ENCODE measurements at regions not wholly inside any gene's neighbourhood (a gene's known extent, or its start where the extent isn't known, plus 50 kb on each side); places are given as distances from the start of the nearest gene placed in this dataset.

GRCh38 chr3:55405436-55405835, 81.7 kb downstream of the WNT5A start:
- Mint-ChIP-seq H3K27ac (no peak overlapping the region), H3K4me1 (no peaks in the 10 kb centered on the region), H3K4me3 (no peak overlapping the region), H3K36me3 (no peaks in the 10 kb centered on the region), H3K27me3 (ENCODE audit: low read depth) (no peaks in the 10 kb centered on the region), H3K9me3 (no peaks in the 10 kb centered on the region)
- ATAC-seq = peak; percentile 96
- ChIA-PET CTCF (interaction anchor here (0.6 to 1.8 kb wide), 26 partner anchors 9 to 977 kb away, joined by 3 to 11 read pairs (median 3); no protein-coding TSS in a partner anchor), POLR2A (no interaction called here)
- DNase-seq (ENCODE audit: low spot score) = peak; percentile 80
- TF ChIP-seq CTCF (IDR thresholded peaks at IDR 0.05) = peak; percentile 69
- TF ChIP-seq EMX1 (CRISPR knock-in tag; IDR thresholded peaks at IDR 0.05) = no peak

GRCh38 chr3:55402886-55403609, 84.1 kb downstream of the WNT5A start:
- POLR2A ChIA-PET = no interaction called here
- no peaks in the 10 kb centered on the region for H3K4me1 Mint-ChIP-seq
- no peak for TF ChIP-seq ZNF671 (CRISPR knock-in tag; IDR thresholded peaks at IDR 0.05)
- no peak for TF ChIP-seq TP53 (CRISPR knock-in tag; IDR thresholded peaks at IDR 0.05)
- no peak for TF ChIP-seq SOX15 (CRISPR knock-in tag; IDR thresholded peaks at IDR 0.05)
- TF ChIP-seq E2F5 (CRISPR knock-in tag; IDR thresholded peaks at IDR 0.05) = no peak
- 0 out of 2 replicates have a peak, but pooled peaks have one; percentile 17 for TF ChIP-seq GABPB1 (CRISPR knock-in tag; IDR thresholded peaks at IDR 0.05)
- no peak for TF ChIP-seq PRDM15 (CRISPR knock-in tag; IDR thresholded peaks at IDR 0.05)
- no peak overlapping the region for H3K4me3 Mint-ChIP-seq
- no peak for ATAC-seq
- CTCF ChIA-PET = no interaction called here
- H3K27ac Mint-ChIP-seq = no peak overlapping the region
- peaks cover 4% of the 10 kb centered on the region for H3K9me3 Mint-ChIP-seq
- H3K36me3 Mint-ChIP-seq = no peaks in the 10 kb centered on the region
- no peak for DNase-seq (ENCODE audit: low spot score)
- H3K27me3 Mint-ChIP-seq (ENCODE audit: low read depth) = no peaks in the 10 kb centered on the region

- ATAC-seq (no peak), DNase-seq (ENCODE audit: low spot score) (no peak)
- Mint-ChIP-seq H3K9me3 (no peaks in the 10 kb centered on the region), H3K4me3 (no peak overlapping the region), H3K36me3 (no peaks in the 10 kb centered on the region), H3K27me3 (ENCODE audit: low read depth) (no peaks in the 10 kb centered on the region; the same call in 1 of the 2 replicates), H3K4me1 (peaks cover 4% of the 10 kb centered on the region; the same call in 1 of the 2 replicates), H3K27ac (no peak overlapping the region)
- POLR2A ChIA-PET = no interaction called here
- CTCF ChIA-PET = interaction anchor here (1.1 kb wide), 1 partner anchor 25 kb away, joined by 4 read pairs; no protein-coding TSS in a partner anchor
- TF ChIP-seq ZNF281 (CRISPR knock-in tag; IDR thresholded peaks at IDR 0.05) (no peak), ETV6 (CRISPR knock-in tag; IDR thresholded peaks at IDR 0.05) (no peak), SMAD3 (CRISPR knock-in tag; IDR thresholded peaks at IDR 0.05; ENCODE audit: borderline replicate concordance) (no peak), ATF6 (CRISPR knock-in tag; IDR thresholded peaks at IDR 0.05) (no peak), SMAD4 (CRISPR knock-in tag; IDR thresholded peaks at IDR 0.05) (no peak), KAT7 (CRISPR knock-in tag; IDR thresholded peaks at IDR 0.05; ENCODE audit: borderline replicate concordance) (no peak), ZNF317 (CRISPR knock-in tag; IDR thresholded peaks at IDR 0.05; ENCODE audit: borderline replicate concordance, low read depth) (no peak), OVOL2 (CRISPR knock-in tag; IDR thresholded peaks at IDR 0.05; ENCODE audit: borderline replicate concordance) (no peak), E2F5 (CRISPR knock-in tag; IDR thresholded peaks at IDR 0.05) (no peak), ATF3 (CRISPR knock-in tag; conservative IDR thresholded peaks at IDR 0.05) (no peak), MYBL2 (CRISPR knock-in tag; IDR thresholded peaks at IDR 0.05) (no peak), ZNF671 (CRISPR knock-in tag; IDR thresholded peaks at IDR 0.05) (no peak)
Measured at GRCh38 chr3:55380561-55380960, 106.5 kb downstream of the WNT5A start.
